WERI-Rb-1 (cell line): ENCODE measurements at regions not wholly inside any gene's neighbourhood (a gene's known extent, or its start where the extent isn't known, plus 50 kb on each side); places are given as distances from the start of the nearest gene placed in this dataset.

Experiments
- DNase-seq: peaks from one replicate; pipeline ENCODE4 v3.0.0-alpha.2; 2020
- H3K27ac ChIP-seq: fragments of 250-450 bp; sonication (Bioruptor Pico); 2 replicates; pipeline ENCODE4 v1.5.1; 2020; ENCODE audit warnings: mild to moderate bottlenecking, moderate library complexity
- H3K27me3 ChIP-seq: fragments of 250-450 bp; sonication (Bioruptor Pico); 2 replicates; pipeline ENCODE4 v1.5.1; 2021; ENCODE audit warnings: mild to moderate bottlenecking, low read depth, moderate library complexity; ENCODE audit not compliant: insufficient read depth, severe bottlenecking
- H3K36me3 ChIP-seq: fragments of 250-450 bp; sonication (Bioruptor Pico); 2 replicates; pipeline ENCODE4 v1.5.1; 2020; ENCODE audit warnings: mild to moderate bottlenecking, moderate library complexity
- H3K4me3 ChIP-seq: 2 replicates; pipeline ENCODE4 v1.5.1; 2011; ENCODE audit warnings: low read depth, mild to moderate bottlenecking, control low read depth, low read length
- H3K9me3 ChIP-seq: fragments of 250-450 bp; sonication (Bioruptor Pico); 2 replicates; pipeline ENCODE4 v1.5.1; 2021; ENCODE audit warnings: mild to moderate bottlenecking, moderate library complexity; ENCODE audit not compliant: severe bottlenecking
- CTCF ChIP-seq: IDR thresholded peaks from 2 replicates; pipeline ENCODE4 v1.5.1; 2011; ENCODE audit warnings: low read depth, mild to moderate bottlenecking, control low read depth, inconsistent platforms, low read length

DNA sequence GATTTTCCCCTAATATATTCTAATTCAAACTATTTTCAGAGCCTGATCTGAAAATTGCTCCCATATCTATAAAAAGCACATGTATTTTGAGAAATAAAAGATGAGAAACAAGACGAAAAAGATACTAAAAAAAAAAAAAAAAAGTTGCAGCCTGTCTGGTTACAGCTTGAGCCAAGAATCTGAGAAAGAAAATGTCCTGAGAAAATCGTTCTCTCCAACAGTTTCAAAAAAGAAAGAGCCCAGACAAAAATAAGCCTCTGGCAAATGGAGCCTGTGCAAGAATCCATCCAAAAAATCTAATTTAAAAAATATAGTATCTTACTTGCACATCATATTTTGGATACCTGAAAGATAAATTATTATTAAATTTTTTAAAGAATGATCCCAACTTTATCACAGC is 163.0 kb upstream of the TBL1X start:
- Histone ChIP-seq H3K36me3 (no peaks in the 10 kb centered on the region), H3K27me3 (no peaks in the 10 kb centered on the region), H3K4me3 (no peak overlapping the region), H3K9me3 (no peaks in the 10 kb centered on the region), H3K27ac (no peak overlapping the region)
- no peak for DNase-seq
- TF ChIP-seq CTCF: no peak

DNA sequence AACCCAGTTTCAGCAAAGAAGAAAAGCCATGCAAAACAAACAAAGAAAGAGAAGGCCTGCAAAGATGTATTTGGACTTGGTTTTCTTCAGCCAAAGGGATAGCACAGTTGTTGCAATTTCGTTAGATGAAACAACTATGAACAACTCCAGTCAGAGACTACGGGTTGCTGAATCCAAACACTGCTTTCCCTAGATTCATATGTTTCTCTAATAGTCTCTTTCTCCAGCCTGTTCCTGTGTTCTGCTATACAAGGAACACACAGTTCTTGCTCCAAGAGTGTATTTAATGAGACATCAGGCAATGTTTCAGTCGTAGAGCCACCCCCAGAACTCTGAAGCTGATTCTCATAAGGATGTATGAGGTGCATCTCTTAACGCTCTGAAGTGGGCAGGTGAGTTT is 162.5 kb upstream of the TBL1X start:
- TF ChIP-seq CTCF: no peak
- DNase-seq: no peak
- H3K4me3 ChIP-seq: no peak overlapping the region
- no peak overlapping the region for H3K27ac ChIP-seq
- no peaks in the 10 kb centered on the region for H3K9me3 ChIP-seq
- no peaks in the 10 kb centered on the region for H3K36me3 ChIP-seq
- H3K27me3 ChIP-seq: no peaks in the 10 kb centered on the region

- no peak for DNase-seq
- H3K27me3 ChIP-seq: peaks cover 8% of the 10 kb centered on the region
- no peak for TF ChIP-seq CTCF
Observed at GRCh38 chrX:9308426-9308825, 156.4 kb upstream of the TBL1X start.

DNA sequence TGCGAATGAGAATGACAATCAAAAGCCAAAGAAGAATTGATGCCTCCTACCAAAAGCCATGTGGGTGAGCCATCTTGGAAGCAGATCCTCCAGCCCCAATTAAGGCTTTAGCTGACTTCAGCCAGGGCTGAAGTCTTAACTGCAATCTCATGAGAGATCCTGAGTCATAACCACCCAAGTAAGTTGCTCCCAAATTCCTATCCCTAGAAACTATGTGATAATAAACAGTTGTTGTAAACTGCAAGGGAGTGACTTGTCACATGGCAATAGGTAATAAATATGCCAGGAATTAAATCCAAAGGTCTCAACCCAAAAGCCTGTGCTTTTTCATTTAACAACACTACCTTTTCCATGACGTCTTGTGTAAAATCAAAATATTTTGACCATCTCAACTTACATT is 154.2 kb upstream of the TBL1X start:
- Histone ChIP-seq H3K27ac (no peak overlapping the region), H3K36me3 (no peaks in the 10 kb centered on the region), H3K9me3 (no peaks in the 10 kb centered on the region), H3K4me3 (no peak overlapping the region), H3K27me3 (peaks cover 8% of the 10 kb centered on the region)
- no peak for TF ChIP-seq CTCF
- no peak for DNase-seq

More at GRCh38 chrX:9308426-9308825, 156.4 kb upstream of the TBL1X start:
- no peaks in the 10 kb centered on the region for H3K9me3 ChIP-seq
- H3K27ac ChIP-seq: no peak overlapping the region
- H3K4me3 ChIP-seq: no peak overlapping the region
- H3K36me3 ChIP-seq: no peaks in the 10 kb centered on the region

GRCh38 chrX:9311421-9312160 is 153.3 kb upstream of the TBL1X start:
- Histone ChIP-seq H3K4me3 (no peak overlapping the region), H3K36me3 (no peaks in the 10 kb centered on the region), H3K27me3 (peaks cover 8% of the 10 kb centered on the region), H3K9me3 (no peaks in the 10 kb centered on the region), H3K27ac (no peak overlapping the region)
- DNase-seq: no peak
- no peak for TF ChIP-seq CTCF
